AG04450 (cell line): ENCODE measurements at regions not wholly inside any gene's neighbourhood (a gene's known extent, or its start where the extent isn't known, plus 50 kb on each side); places are given as distances from the start of the nearest gene placed in this dataset.

Experiments used
- CTCF ChIA-PET: fragments of 300-600, 350-600 bp; formaldehyde crosslinking; extraction: SDS; loops from one replicate; lab custom pipeline; 2022; ENCODE audit warnings: antibody characterized with exemption, inconsistent platforms; lab: Charles Lee
- POLR2A ChIA-PET: fragments of 350-600 bp; formaldehyde crosslinking; extraction: SDS; loops from one replicate; lab custom pipeline; 2021; ENCODE audit warnings: antibody characterized with exemption, inconsistent platforms; lab: Yijun Ruan, JAX
- DNase-seq: peaks from one replicate; pipeline ENCODE4 v3.0.0-alpha.2; 2011; ENCODE audit warnings: low read depth, low spot score
- H3K27ac ChIP-seq: one replicate; pipeline ENCODE4 v1.5.1; 2012; ENCODE audit warnings: low read depth, low read length, control low read depth
- H3K27me3 ChIP-seq: one replicate; pipeline ENCODE4 v1.6.0; 2012; ENCODE audit warnings: low read length; ENCODE audit not compliant: control insufficient read depth, insufficient read depth
- H3K4me3 ChIP-seq: 2 replicates; pipeline ENCODE4 v1.5.1; 2011; ENCODE audit warnings: mild to moderate bottlenecking, low read depth, low read length, control low read depth
- H3K9me3 ChIP-seq: 2 replicates; pipeline ENCODE4 v1.5.1; 2012; ENCODE audit warnings: low read length; ENCODE audit not compliant: control insufficient read depth, insufficient read depth
- TF ChIP-seq, protein P1 (sequence below): IDR thresholded peaks from 2 replicates; pipeline ENCODE4 v1.5.1; 2011; ENCODE audit warnings: low read depth, low read length, control low read depth, inconsistent platforms

DNA sequence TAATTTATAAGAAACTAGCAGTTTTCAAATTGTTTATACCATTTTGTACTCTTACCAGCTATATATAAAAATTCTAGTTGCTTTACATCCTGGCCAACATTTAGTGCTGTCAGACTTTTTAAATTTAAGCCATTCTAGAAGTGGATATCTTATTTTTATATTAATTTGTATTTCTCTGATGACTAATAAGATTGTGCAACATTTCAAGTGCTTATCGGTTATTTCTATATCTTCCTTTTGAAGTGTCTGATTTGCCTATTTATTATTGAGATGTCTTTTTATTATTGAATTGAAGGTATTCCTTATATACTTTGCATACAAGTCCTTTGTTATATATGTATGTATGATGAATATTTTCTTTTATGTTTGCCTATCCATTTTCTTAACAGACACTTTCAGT lies 324.0 kb downstream of the ELAVL2 start:
- Histone ChIP-seq H3K27me3 (no peaks in the 10 kb centered on the region), H3K27ac (no peak overlapping the region), H3K9me3 (no peaks in the 10 kb centered on the region), H3K4me3 (no peak overlapping the region)
- DNase-seq: no peak
- POLR2A ChIA-PET: no interaction called here
- TF ChIP-seq, protein P1, sequence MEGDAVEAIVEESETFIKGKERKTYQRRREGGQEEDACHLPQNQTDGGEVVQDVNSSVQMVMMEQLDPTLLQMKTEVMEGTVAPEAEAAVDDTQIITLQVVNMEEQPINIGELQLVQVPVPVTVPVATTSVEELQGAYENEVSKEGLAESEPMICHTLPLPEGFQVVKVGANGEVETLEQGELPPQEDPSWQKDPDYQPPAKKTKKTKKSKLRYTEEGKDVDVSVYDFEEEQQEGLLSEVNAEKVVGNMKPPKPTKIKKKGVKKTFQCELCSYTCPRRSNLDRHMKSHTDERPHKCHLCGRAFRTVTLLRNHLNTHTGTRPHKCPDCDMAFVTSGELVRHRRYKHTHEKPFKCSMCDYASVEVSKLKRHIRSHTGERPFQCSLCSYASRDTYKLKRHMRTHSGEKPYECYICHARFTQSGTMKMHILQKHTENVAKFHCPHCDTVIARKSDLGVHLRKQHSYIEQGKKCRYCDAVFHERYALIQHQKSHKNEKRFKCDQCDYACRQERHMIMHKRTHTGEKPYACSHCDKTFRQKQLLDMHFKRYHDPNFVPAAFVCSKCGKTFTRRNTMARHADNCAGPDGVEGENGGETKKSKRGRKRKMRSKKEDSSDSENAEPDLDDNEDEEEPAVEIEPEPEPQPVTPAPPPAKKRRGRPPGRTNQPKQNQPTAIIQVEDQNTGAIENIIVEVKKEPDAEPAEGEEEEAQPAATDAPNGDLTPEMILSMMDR: no peak
- CTCF ChIA-PET: no interaction called here

DNA sequence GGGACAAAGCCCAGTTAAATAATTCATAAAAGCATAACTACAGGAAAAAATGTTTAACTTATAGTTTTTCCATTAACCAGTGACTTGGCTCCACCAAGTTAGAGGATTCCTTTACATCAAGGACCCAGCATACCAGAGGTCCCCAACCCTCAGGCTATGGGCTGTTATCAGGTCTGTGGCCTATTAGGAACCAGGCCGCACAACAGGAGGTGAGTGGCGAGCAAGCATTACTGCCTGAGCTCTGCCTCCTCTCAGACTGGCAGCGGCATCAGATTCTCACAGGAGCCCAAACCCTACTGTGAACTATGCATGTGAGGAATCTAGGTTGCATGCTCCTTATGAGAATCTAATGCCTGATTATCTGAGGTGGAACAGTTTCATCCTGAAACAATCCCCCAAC lies 303.1 kb downstream of the ELAVL2 start:
- TF ChIP-seq, protein P1: no peak
- ChIA-PET POLR2A (no interaction called here), CTCF (no interaction called here)

DNA sequence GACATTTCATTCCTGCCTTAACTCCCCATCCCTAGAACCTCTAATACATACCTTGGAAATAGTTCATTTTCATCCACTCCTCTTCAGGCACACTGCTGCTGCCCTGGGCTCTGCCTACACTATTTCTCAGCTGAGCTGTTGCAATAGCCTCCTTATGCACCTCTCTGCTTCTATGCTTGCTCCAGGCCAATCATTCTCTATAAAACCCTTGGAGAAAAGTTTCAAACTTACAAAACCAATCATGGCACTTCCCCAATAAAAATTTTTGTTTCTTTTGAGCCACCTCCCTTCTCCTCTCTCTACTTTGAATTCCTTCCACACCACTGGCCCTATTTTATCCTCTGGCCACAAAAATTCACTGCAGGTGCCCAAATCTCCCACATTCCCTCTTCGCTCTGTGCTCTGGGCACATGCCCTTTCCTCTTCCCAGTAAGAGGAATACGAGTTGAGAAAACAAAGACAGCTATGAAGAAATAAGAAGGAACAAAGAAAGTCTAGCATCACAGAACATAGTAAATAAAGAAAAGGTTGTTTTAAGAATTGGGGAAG lies 301.4 kb downstream of the ELAVL2 start:
- peaks cover 2% of the 10 kb centered on the region; the same call in 1 of the 2 replicates for H3K9me3 ChIP-seq
- no peaks in the 10 kb centered on the region for H3K27me3 ChIP-seq
- DNase-seq: no peak
- no peak overlapping the region for H3K27ac ChIP-seq
- H3K4me3 ChIP-seq: no peak overlapping the region
- ChIA-PET CTCF (no interaction called here), POLR2A (no interaction called here)
- TF ChIP-seq, protein P1: no peak

More for the DNA sequence above, 303.1 kb downstream of the ELAVL2 start:
- H3K27ac ChIP-seq: no peak overlapping the region
- no peak for DNase-seq
- H3K9me3 ChIP-seq: peaks cover 2% of the 10 kb centered on the region; the same call in 1 of the 2 replicates
- no peaks in the 10 kb centered on the region for H3K27me3 ChIP-seq
- H3K4me3 ChIP-seq: no peak overlapping the region

DNA sequence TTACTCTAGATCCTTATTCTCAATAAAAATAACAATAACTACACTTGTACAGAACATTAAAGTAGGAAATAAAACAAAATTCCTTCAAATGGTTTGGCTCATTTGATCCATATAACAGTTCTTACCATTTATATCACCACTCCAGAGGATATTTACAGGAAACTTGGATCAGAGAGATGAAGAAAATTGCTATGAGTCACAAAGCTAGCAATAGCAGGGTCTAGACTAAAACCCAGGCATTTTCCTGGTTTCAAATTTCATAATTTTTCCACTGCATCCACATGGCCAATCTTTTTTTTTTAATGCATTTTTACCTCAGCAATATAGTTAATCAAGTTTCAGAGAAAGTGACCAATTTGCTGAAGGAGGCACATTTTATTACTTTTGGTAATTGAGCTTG lies 299.2 kb downstream of the ELAVL2 start:
- CTCF ChIA-PET: no interaction called here

DNA sequence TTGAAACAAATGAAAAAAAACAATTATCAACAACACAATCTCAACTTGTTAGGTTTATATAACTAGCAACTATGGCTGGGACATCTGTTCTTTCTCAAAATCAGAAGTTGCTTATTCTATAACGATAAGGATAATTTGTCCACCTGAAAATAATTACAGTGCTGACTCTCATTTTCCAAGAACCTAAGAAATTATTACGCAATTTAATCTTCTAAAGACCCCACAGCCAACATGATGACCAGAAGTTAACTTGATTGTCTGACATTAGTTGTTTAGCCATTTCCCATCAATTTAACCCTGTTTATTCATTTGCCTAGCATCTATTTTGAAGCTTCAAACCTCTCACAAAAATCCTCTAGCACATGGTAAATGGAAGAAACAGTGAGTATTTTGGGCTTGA lies 293.8 kb downstream of the ELAVL2 start:
- Histone ChIP-seq H3K4me3 (no peak overlapping the region), H3K9me3 (peaks cover 6% of the 10 kb centered on the region), H3K27ac (no peak overlapping the region), H3K27me3 (no peaks in the 10 kb centered on the region)
- TF ChIP-seq, protein P1: no peak
- CTCF ChIA-PET: no interaction called here
- no peak for DNase-seq
- POLR2A ChIA-PET: no interaction called here

More for the DNA sequence above, 299.2 kb downstream of the ELAVL2 start:
- peaks cover 8% of the 10 kb centered on the region for H3K9me3 ChIP-seq
- H3K27me3 ChIP-seq: no peaks in the 10 kb centered on the region
- no peak overlapping the region for H3K4me3 ChIP-seq
- POLR2A ChIA-PET: no interaction called here
- TF ChIP-seq, protein P1: no peak
- no peak overlapping the region for H3K27ac ChIP-seq
- DNase-seq: no peak
